ENCODE measurements at regions not wholly inside any gene's neighbourhood (a gene's known extent, or its start where the extent isn't known, plus 50 kb on each side); places are given as distances from the start of the nearest gene placed in this dataset.

DNA sequence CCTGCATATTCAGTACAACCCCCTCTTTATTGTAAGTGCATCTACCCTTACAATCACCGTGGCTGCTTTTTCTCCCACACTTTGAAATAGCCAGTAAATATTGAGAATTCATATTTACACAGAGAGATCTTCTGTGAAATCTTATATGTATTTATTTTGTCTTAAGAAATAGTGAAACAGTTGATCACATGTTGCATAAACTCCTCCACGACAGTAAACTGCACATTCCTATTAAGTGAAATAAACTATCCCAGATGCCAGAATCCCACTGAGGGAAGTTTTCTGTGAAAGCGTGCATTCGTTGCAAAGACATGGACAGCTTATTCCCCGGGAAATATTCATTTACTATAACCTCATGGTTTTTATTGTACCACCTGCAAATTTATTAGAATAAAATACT lies 796.0 kb downstream of the ROBO2 start:
- ATAC-seq: no peak
- intact Hi-C loops (cut with micrococcal nuclease; ENCODE audit: unreplicated experiment) (no loop called here), in situ Hi-C loops (cut with HindIII; ENCODE audit: extremely low pct_ligation_motif_present, low pct_unique_long_range_greater_than_20kb) (no loop called here)
- Histone ChIP-seq H3K9ac (ENCODE audit: insufficient read depth, low read depth, low read length) (no peak overlapping the region), H3K4me1 (ENCODE audit: insufficient read depth, low read length) (no peaks in the 10 kb centered on the region), H3K79me2 (ENCODE audit: insufficient read depth, low read length) (no peaks in the 10 kb centered on the region), H3K4me2 (ENCODE audit: low read depth, low read length) (no peak overlapping the region), H3K27ac (ENCODE audit: extremely low read length, insufficient read depth, low read length) (no peak overlapping the region), H2AFZ (ENCODE audit: low read length) (no peak overlapping the region), H3K9me3 (ENCODE audit: low read length) (no peaks in the 10 kb centered on the region), H3K27me3 (ENCODE audit: control insufficient read depth in 1 of 2, insufficient read depth in 2 of 2, low read length in 2 of 2) (no peaks in the 10 kb centered on the region), H4K20me1 (ENCODE audit: insufficient read depth, low read length) (no peaks in the 10 kb centered on the region), H3K4me3 (replicated peaks in 1 of 3; ENCODE audit: insufficient read depth in 1 of 3, low read depth in 2 of 3, low read length in 3 of 3) (no peak overlapping the region), H3K36me3 (replicated peaks in 1 of 2; ENCODE audit: control insufficient read depth in 1 of 2, insufficient read depth in 2 of 2, low read length in 2 of 2) (no peaks in the 10 kb centered on the region)
- 18% methylated on average over 5 of the region's 5 CpGs for WGBS (ENCODE audit: low lambda C conversion rate)
- no peak for DNase-seq (ENCODE audit: low spot score)
- ChIA-PET POLR2A (no interaction called here), CTCF (ENCODE audit: low intra/inter-chr PET ratio, low total read pairs) (no interaction called here)
- no TSS peak for BruUV-seq (replicated peaks)
- no peak for TF ChIP-seq ZNF124 (CRISPR knock-in tag; IDR thresholded peaks at IDR 0.05)
- TF ChIP-seq, protein P1, sequence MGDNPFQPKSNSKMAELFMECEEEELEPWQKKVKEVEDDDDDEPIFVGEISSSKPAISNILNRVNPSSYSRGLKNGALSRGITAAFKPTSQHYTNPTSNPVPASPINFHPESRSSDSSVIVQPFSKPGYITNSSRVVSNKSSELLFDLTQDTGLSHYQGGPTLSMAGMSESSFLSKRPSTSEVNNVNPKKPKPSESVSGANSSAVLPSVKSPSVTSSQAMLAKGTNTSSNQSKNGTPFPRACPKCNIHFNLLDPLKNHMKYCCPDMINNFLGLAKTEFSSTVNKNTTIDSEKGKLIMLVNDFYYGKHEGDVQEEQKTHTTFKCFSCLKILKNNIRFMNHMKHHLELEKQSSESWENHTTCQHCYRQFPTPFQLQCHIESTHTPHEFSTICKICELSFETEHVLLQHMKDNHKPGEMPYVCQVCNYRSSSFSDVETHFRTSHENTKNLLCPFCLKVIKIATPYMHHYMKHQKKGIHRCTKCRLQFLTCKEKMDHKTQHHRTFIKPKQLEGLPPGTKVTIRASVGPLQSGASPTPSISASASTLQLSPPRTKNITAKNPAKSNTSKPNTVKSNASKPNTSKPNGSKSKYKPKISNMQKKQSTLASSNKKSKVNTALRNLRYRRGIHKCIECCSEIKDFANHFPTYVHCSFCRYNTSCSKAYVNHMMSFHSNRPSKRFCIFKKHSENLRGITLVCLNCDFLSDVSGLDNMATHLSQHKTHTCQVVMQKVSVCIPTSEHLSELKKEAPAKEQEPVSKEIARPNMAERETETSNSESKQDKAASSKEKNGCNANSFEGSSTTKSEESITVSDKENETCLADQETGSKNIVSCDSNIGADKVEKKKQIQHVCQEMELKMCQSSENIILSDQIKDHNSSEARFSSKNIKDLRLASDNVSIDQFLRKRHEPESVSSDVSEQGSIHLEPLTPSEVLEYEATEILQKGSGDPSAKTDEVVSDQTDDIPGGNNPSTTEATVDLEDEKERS (CRISPR knock-in tag; IDR thresholded peaks at IDR 0.05): no peak
- no peak for TF ChIP-seq ZNF331 (CRISPR knock-in tag; IDR thresholded peaks at IDR 0.05)
- TF ChIP-seq ZNF354B (CRISPR knock-in tag; IDR thresholded peaks at IDR 0.05): no peak
- no peak for TF ChIP-seq ZBTB3 (CRISPR knock-in tag; IDR thresholded peaks at IDR 0.05; ENCODE audit: borderline replicate concordance, low read depth)
- TF ChIP-seq PPARG (CRISPR knock-in tag; conservative IDR thresholded peaks at IDR 0.05): no peak
- TF ChIP-seq, protein P2, sequence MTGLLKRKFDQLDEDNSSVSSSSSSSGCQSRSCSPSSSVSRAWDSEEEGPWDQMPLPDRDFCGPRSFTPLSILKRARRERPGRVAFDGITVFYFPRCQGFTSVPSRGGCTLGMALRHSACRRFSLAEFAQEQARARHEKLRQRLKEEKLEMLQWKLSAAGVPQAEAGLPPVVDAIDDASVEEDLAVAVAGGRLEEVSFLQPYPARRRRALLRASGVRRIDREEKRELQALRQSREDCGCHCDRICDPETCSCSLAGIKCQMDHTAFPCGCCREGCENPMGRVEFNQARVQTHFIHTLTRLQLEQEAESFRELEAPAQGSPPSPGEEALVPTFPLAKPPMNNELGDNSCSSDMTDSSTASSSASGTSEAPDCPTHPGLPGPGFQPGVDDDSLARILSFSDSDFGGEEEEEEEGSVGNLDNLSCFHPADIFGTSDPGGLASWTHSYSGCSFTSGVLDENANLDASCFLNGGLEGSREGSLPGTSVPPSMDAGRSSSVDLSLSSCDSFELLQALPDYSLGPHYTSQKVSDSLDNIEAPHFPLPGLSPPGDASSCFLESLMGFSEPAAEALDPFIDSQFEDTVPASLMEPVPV (CRISPR knock-in tag; IDR thresholded peaks at IDR 0.05): no peak
- TF ChIP-seq ZNF703 (CRISPR knock-in tag; IDR thresholded peaks at IDR 0.05; ENCODE audit: borderline replicate concordance): no peak
- no peak for TF ChIP-seq RCOR2 (CRISPR knock-in tag; IDR thresholded peaks at IDR 0.05)
- no peak for TF ChIP-seq ZFP1 (CRISPR knock-in tag; IDR thresholded peaks at IDR 0.05)
- no peak for TF ChIP-seq NR2F2 (IDR thresholded peaks at IDR 0.05; ENCODE audit: borderline replicate concordance, low read depth)
- no peak for TF ChIP-seq HMGA1 (CRISPR knock-in tag; conservative IDR thresholded peaks at IDR 0.05)
- TF ChIP-seq HNRNPUL1 (IDR thresholded peaks at IDR 0.05; ENCODE audit: low read depth, low read length): no peak
- no peak for TF ChIP-seq ZNF44 (CRISPR knock-in tag; IDR thresholded peaks at IDR 0.05)
- TF ChIP-seq TOE1 (CRISPR knock-in tag; IDR thresholded peaks at IDR 0.05): no peak
- no peak for TF ChIP-seq ESRRA (CRISPR knock-in tag; IDR thresholded peaks at IDR 0.05; ENCODE audit: low read depth)
- TF ChIP-seq NCOA1 (CRISPR knock-in tag; IDR thresholded peaks at IDR 0.05): no peak
- TF ChIP-seq TMF1 (CRISPR knock-in tag; IDR thresholded peaks at IDR 0.05; ENCODE audit: low read depth): no peak
- no peak for TF ChIP-seq ARNTL (CRISPR knock-in tag; IDR thresholded peaks at IDR 0.05)
- FAIRE-seq: no peak
